K562 (cell line): ENCODE measurements at regions not wholly inside any gene's neighbourhood (a gene's known extent, or its start where the extent isn't known, plus 50 kb on each side); places are given as distances from the start of the nearest gene placed in this dataset.

Source experiments
- ATAC-seq: fragments of 200-7000 bp; cut with Tn5 transposase; 3 replicates; pipeline ENCODE4 v1.9.1; 2020; ENCODE audit warnings: moderate library complexity
- BruUV-seq: library from RNA; stranded (reverse); fragments of 400-500 nt; replicated peaks from 2 replicates; lab custom pipeline; 2021; lab: Mats Ljungman, UMichigan
- CTCF ChIA-PET: fragments of 300-600 bp; formaldehyde crosslinking; extraction: SDS; loops from one replicate; lab custom pipeline; 2021; ENCODE audit warnings: low intra/inter-chr PET ratio; lab: Yijun Ruan, JAX
- POLR2A ChIA-PET: fragments of 300-600, 350-650 bp; sonication (Branson Sonifier 250); formaldehyde crosslinking; extraction: SDS; loops from one replicate; lab custom pipeline; 2021; ENCODE audit warnings: antibody characterized with exemption, inconsistent platforms; lab: Yijun Ruan, JAX
- DNase-seq, 4 experiments: peaks; one replicate each; pipeline versions ENCODE4 v3.0.0 to v3.0.0-alpha.2; 2011 to 2018; ENCODE audit warnings: low spot score in 3 of 4, mixed read lengths in 3 of 4; ENCODE audit errors: extremely low read depth in 1 of 4
- FAIRE-seq: peaks from 2 replicates; lab custom pipeline; 2011; peaks lifted over from hg19 to GRCh38; lab: Jason Lieb, UNC
- H2AFZ ChIP-seq: 2 replicates; pipeline ENCODE4 v1.6.0; 2011; ENCODE audit warnings: low read depth, low read length, control low read depth, inconsistent platforms
- H3K27ac ChIP-seq: fragments of 200-600 bp; 3 replicates; pipeline ENCODE4 v1.8.0; 2011; ENCODE audit warnings: low read depth, mild to moderate bottlenecking, control low read depth, inconsistent platforms, low read length, moderate library complexity, mixed read lengths; ENCODE audit errors: extremely low read depth
- H3K27me3 ChIP-seq, 2 experiments: fragments of 300-600 bp in 1 of 2; 2 replicates in 1 of 2; 3 replicates in 1 of 2; pipeline versions ENCODE4 v1.6.0 to v1.8.0; 2011; ENCODE audit warnings: inconsistent platforms in 2 of 2, low read length in 2 of 2, mild to moderate bottlenecking in 1 of 2, mixed read lengths in 1 of 2, moderate library complexity in 1 of 2; ENCODE audit not compliant: control insufficient read depth in 2 of 2, insufficient read depth in 2 of 2
- H3K36me3 ChIP-seq: fragments of 300-600 bp; 3 replicates; pipeline ENCODE4 v1.8.0; 2011; ENCODE audit warnings: mild to moderate bottlenecking, low read length, inconsistent platforms; ENCODE audit not compliant: control insufficient read depth, insufficient read depth
- H3K4me1 ChIP-seq, 2 experiments: fragments of 200-600 bp in 1 of 2; replicated peaks in 1 of 2; 2 replicates in 1 of 2; 3 replicates in 1 of 2; pipeline versions ENCODE4 v1.5.1 to v1.8.0; 2011; ENCODE audit warnings: inconsistent platforms in 2 of 2, low read length in 2 of 2, mild to moderate bottlenecking in 1 of 2, mixed read lengths in 1 of 2, moderate library complexity in 1 of 2; ENCODE audit not compliant: control insufficient read depth in 2 of 2, insufficient read depth in 2 of 2
- H3K4me2 ChIP-seq: 2 replicates; pipeline ENCODE4 v1.6.1; 2011; ENCODE audit warnings: low read length, control low read depth, inconsistent platforms, mixed read lengths; ENCODE audit not compliant: insufficient read depth
- H3K4me3 ChIP-seq: fragments of 200-600 bp; sonication (generic), shearing (Covaris generic); 2 replicates; pipeline ENCODE4 v1.5.1; 2016; ENCODE audit warnings: control low read depth, inconsistent platforms
- H3K79me2 ChIP-seq: fragments of 200-600 bp; 3 replicates; pipeline ENCODE4 v1.8.0; 2011; ENCODE audit warnings: low read length, inconsistent platforms; ENCODE audit not compliant: control insufficient read depth, insufficient read depth
- H3K9ac ChIP-seq, 2 experiments: 2 replicates each; pipeline versions ENCODE4 v1.6.0 to v1.6.1; 2011; ENCODE audit warnings: low read depth in 2 of 2, low read length in 2 of 2, control low read depth in 1 of 2, inconsistent platforms in 1 of 2, mild to moderate bottlenecking in 1 of 2, mixed read lengths in 1 of 2; ENCODE audit not compliant: insufficient read depth in 1 of 2
- H3K9me1 ChIP-seq: one replicate; pipeline ENCODE4 v1.6.0; 2011; ENCODE audit warnings: inconsistent platforms, mild to moderate bottlenecking, low read length, moderate library complexity; ENCODE audit not compliant: control insufficient read depth, insufficient read depth
- H3K9me3 ChIP-seq: replicated peaks from 2 replicates; pipeline ENCODE4 v1.5.1; 2011; ENCODE audit warnings: low read depth, low read length, inconsistent platforms; ENCODE audit not compliant: control insufficient read depth, insufficient read depth
- H4K20me1 ChIP-seq: replicated peaks from 2 replicates; pipeline ENCODE4 v1.6.1; 2011; ENCODE audit warnings: low read length, inconsistent platforms, mixed read lengths; ENCODE audit not compliant: control insufficient read depth, insufficient read depth
- EP400 ChIP-seq: fragments of 450-650 bp; IDR thresholded peaks from 2 replicates; pipeline ENCODE4 v1.6.1; 2017; ENCODE audit warnings: antibody characterized with exemption, mild to moderate bottlenecking, moderate library complexity
- MTA1 ChIP-seq: fragments of 450-650 bp; IDR thresholded peaks from 2 replicates; pipeline ENCODE4 v1.6.1; 2017; ENCODE audit warnings: borderline replicate concordance
- NELFE ChIP-seq: IDR thresholded peaks from 2 replicates; pipeline ENCODE4 v1.6.1; 2011; ENCODE audit warnings: mild to moderate bottlenecking; ENCODE audit not compliant: insufficient read depth, insufficient read length
- RBM39 ChIP-seq: fragments of 200-400 bp; formaldehyde crosslinking; optimal IDR thresholded peaks from 2 replicates; pipeline ENCODE3; 2018; ENCODE audit warnings: low read depth, low read length
- SMARCE1 ChIP-seq: fragments of 450-650 bp; IDR thresholded peaks from 2 replicates; pipeline ENCODE4 v1.7.1; 2016; ENCODE audit warnings: mild to moderate bottlenecking
- ZBTB2 ChIP-seq: fragments of 450-650 bp; IDR thresholded peaks from 2 replicates; pipeline ENCODE4 v1.6.1; 2016; ENCODE audit warnings: antibody characterized with exemption
- ZNF511 ChIP-seq: sonication (generic); formaldehyde crosslinking; IDR thresholded peaks from 2 replicates; pipeline ENCODE4 v1.8.0; 2022; ENCODE audit warnings: mild to moderate bottlenecking, missing genetic modification reagents
- ZNF740 ChIP-seq, 3 experiments: fragments of 200-800 bp in 1 of 3; sonication (Bioruptor generic) in 1 of 3; sonication (generic) in 1 of 3; formaldehyde crosslinking in 1 of 3; IDR thresholded peaks; 2 replicates each; pipeline versions ENCODE4 v1.6.1 to v1.8.0; 2016 to 2022; ENCODE audit warnings: mild to moderate bottlenecking in 2 of 3, missing compliant biosample characterization in 2 of 3, missing genetic modification characterization in 2 of 3, missing genetic modification reagents in 1 of 3
- ZNF780A ChIP-seq: fragments of 250-450 bp; sonication (Bioruptor Pico); IDR thresholded peaks from 2 replicates; pipeline ENCODE4 v1.5.0; 2021; ENCODE audit warnings: mild to moderate bottlenecking
- WGBS: fragments of 100-300 bp; shearing (Covaris generic); methylation state at CpG from one replicate; pipeline ENCODE4 v1.1.6; 2016; ENCODE audit warnings: low coverage, mixed read lengths; ENCODE audit not compliant: insufficient coverage; ENCODE audit errors: missing lambda C conversion rate; 5-methylcytosine and 5-hydroxymethylcytosine counted together
- in situ Hi-C: fragments of 300-500 bp; cut with MboI; formaldehyde crosslinking; loops from 4 replicates; pipeline ENCODE4 v1.15.0; 2018; ENCODE audit warnings: inconsistent platforms, mixed read lengths
- intact Hi-C: fragments of 100-400 bp; cut with micrococcal nuclease; formaldehyde crosslinking; loops from 2 replicates; pipeline ENCODE4 v1.14.2; 2022
- TF ChIP-seq, protein P1 (sequence below): fragments of 450-650 bp; IDR thresholded peaks from 2 replicates; pipeline ENCODE4 v1.6.1; 2016
- TF ChIP-seq, protein P2 (sequence below): fragments of 450-650 bp; IDR thresholded peaks from 2 replicates; pipeline ENCODE4 v1.7.1; 2018; ENCODE audit warnings: mild to moderate bottlenecking, low read depth; ENCODE audit not compliant: partially characterized antibody
- TF ChIP-seq, protein P3 (sequence below), 2 experiments: fragments of 200-800 bp in 1 of 2; sonication (Bioruptor generic) in 1 of 2; sonication (generic) in 1 of 2; formaldehyde crosslinking in 1 of 2; IDR thresholded peaks in 1 of 2; conservative IDR thresholded peaks in 1 of 2; 2 replicates each; pipeline versions ENCODE4 v1.5.0 to v1.6.1; 2016 to 2020; ENCODE audit warnings: missing compliant biosample characterization in 1 of 2, missing genetic modification characterization in 1 of 2, missing genetic modification reagents in 1 of 2
- TF ChIP-seq, protein P4 (sequence below), 2 experiments: fragments of 450-650 bp in 1 of 2; sonication (generic) in 1 of 2; formaldehyde crosslinking; conservative IDR thresholded peaks; 2 replicates each; pipeline versions ENCODE4 v1.4.0 to v1.8.1; 2020 to 2022; ENCODE audit warnings: mild to moderate bottlenecking in 1 of 2, missing genetic modification reagents in 1 of 2

DNA sequence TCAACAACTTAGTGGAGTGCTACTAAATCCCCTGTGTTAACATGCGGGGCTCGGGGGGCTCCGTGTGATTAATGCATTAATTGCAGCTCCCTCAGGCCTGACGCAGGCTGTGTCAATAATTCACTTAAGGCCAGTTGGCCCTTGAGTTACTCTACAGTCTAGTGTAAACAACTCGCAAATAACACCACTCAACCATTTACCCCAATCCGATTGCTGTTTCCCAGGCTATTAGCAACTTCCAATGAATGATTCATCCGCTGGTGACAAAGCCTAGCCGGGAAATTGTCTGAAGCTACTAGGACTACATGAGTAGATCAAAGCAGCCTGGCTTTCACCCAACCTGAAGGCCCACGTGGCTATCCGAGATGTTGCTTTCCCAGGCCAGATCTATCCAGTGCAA lies 121.3 kb upstream of the SOX14 start:
- POLR2A ChIA-PET: interaction anchor here (0.6 kb wide), 1 partner anchor 513 kb away, joined by 3 read pairs; no protein-coding TSS in a partner anchor
- FAIRE-seq (no peak), DNase-seq (no peak), ATAC-seq (no peak)
- Histone ChIP-seq H3K9ac (no peak overlapping the region), H3K4me3 (no peak overlapping the region), H3K9me3 (no peaks in the 10 kb centered on the region), H3K4me2 (no peak overlapping the region), H3K4me1 (no peaks in the 10 kb centered on the region), H3K27me3 (no peaks in the 10 kb centered on the region), H3K9me1 (no peaks in the 10 kb centered on the region), H3K36me3 (no peaks in the 10 kb centered on the region), H3K27ac (no peak overlapping the region), H2AFZ (no peak overlapping the region), H3K79me2 (no peaks in the 10 kb centered on the region), H4K20me1 (no peaks in the 10 kb centered on the region)
- intact Hi-C loops: no loop called here
- CTCF ChIA-PET: no interaction called here
- 0% methylated on average over 10 of the region's 10 CpGs for WGBS
- BruUV-seq: no TSS peak
- in situ Hi-C loops: no loop called here
- no peak for TF ChIP-seq SMARCE1
- TF ChIP-seq, protein P1, sequence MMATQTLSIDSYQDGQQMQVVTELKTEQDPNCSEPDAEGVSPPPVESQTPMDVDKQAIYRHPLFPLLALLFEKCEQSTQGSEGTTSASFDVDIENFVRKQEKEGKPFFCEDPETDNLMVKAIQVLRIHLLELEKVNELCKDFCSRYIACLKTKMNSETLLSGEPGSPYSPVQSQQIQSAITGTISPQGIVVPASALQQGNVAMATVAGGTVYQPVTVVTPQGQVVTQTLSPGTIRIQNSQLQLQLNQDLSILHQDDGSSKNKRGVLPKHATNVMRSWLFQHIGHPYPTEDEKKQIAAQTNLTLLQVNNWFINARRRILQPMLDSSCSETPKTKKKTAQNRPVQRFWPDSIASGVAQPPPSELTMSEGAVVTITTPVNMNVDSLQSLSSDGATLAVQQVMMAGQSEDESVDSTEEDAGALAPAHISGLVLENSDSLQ: no peak
- TF ChIP-seq ZNF780A (CRISPR knock-in tag): no peak
- TF ChIP-seq, protein P2, sequence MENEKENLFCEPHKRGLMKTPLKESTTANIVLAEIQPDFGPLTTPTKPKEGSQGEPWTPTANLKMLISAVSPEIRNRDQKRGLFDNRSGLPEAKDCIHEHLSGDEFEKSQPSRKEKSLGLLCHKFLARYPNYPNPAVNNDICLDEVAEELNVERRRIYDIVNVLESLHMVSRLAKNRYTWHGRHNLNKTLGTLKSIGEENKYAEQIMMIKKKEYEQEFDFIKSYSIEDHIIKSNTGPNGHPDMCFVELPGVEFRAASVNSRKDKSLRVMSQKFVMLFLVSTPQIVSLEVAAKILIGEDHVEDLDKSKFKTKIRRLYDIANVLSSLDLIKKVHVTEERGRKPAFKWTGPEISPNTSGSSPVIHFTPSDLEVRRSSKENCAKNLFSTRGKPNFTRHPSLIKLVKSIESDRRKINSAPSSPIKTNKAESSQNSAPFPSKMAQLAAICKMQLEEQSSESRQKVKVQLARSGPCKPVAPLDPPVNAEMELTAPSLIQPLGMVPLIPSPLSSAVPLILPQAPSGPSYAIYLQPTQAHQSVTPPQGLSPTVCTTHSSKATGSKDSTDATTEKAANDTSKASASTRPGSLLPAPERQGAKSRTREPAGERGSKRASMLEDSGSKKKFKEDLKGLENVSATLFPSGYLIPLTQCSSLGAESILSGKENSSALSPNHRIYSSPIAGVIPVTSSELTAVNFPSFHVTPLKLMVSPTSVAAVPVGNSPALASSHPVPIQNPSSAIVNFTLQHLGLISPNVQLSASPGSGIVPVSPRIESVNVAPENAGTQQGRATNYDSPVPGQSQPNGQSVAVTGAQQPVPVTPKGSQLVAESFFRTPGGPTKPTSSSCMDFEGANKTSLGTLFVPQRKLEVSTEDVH: no peak
- no peak for TF ChIP-seq ZNF511 (CRISPR knock-in tag)
- no peak for TF ChIP-seq NELFE
- TF ChIP-seq ZNF740 (CRISPR knock-in tag; IDR thresholded peaks at IDR 0.05): no peak
- TF ChIP-seq ZNF740 (tag; IDR thresholded peaks at IDR 0.05): no peak
- TF ChIP-seq RBM39: no peak
- TF ChIP-seq, protein P3, sequence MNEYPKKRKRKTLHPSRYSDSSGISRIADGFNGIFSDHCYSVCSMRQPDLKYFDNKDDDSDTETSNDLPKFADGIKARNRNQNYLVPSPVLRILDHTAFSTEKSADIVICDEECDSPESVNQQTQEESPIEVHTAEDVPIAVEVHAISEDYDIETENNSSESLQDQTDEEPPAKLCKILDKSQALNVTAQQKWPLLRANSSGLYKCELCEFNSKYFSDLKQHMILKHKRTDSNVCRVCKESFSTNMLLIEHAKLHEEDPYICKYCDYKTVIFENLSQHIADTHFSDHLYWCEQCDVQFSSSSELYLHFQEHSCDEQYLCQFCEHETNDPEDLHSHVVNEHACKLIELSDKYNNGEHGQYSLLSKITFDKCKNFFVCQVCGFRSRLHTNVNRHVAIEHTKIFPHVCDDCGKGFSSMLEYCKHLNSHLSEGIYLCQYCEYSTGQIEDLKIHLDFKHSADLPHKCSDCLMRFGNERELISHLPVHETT (CRISPR knock-in tag; conservative IDR thresholded peaks at IDR 0.05 in 1 of 2, IDR thresholded peaks at IDR 0.05 in 1 of 2): no peak
- TF ChIP-seq, protein P4, sequence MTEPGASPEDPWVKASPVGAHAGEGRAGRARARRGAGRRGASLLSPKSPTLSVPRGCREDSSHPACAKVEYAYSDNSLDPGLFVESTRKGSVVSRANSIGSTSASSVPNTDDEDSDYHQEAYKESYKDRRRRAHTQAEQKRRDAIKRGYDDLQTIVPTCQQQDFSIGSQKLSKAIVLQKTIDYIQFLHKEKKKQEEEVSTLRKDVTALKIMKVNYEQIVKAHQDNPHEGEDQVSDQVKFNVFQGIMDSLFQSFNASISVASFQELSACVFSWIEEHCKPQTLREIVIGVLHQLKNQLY (CRISPR knock-in tag; conservative IDR thresholded peaks at IDR 0.05): no peak
- no peak for TF ChIP-seq MTA1
- TF ChIP-seq ZBTB2: no peak
- no peak for TF ChIP-seq EP400
